CD1c-positive myeloid dendritic cell (primary cell): ENCODE measurements at regions not wholly inside any gene's neighbourhood (a gene's known extent, or its start where the extent isn't known, plus 50 kb on each side); places are given as distances from the start of the nearest gene placed in this dataset.
"Not testable (repeated sequence)": the region's sequence is repeated elsewhere in the genome, so short reads cannot be mapped to it uniquely, and the experiment has no call there.

ENCODE experiments used
- DNase-seq: peaks from one replicate; pipeline ENCODE4 v3.0.0-alpha.2; 2016; ENCODE audit errors: extremely low spot score

GRCh38 chr12:72865921-72866320 is 593.8 kb downstream of the TRHDE start:
- no peak for DNase-seq

DNA sequence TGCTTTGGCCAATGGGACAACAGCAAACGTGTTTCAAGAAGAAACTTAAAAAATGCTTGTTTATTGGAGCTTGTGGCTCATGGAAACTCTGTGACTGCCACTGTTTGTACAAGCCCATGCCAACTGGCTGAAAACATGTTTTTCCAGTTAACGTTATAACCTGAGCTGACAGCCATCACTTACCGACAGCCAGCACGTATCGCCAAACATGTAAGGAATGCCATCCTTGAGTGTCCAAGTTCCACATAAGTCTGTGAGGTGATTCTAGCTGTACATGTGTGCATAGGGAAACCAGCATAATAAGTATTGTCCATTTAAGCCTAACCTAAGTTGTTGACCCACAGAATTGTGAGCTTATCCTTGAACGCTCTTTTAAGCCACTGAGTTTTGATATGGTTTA is 596.9 kb downstream of the TRHDE start:
- DNase-seq, result no peak

GRCh38 chr12:72872238-72872887 is 600.2 kb downstream of the TRHDE start:
- DNase-seq, result no peak

GRCh38 chr12:72872996-72873395 is 600.8 kb downstream of the TRHDE start:
- DNase-seq, result no peak

GRCh38 chr12:72876092-72876491 is 603.9 kb downstream of the TRHDE start:
- no peak for DNase-seq

GRCh38 chr12:72888693-72889092 is 616.5 kb downstream of the TRHDE start:
- DNase-seq, result no peak

DNA sequence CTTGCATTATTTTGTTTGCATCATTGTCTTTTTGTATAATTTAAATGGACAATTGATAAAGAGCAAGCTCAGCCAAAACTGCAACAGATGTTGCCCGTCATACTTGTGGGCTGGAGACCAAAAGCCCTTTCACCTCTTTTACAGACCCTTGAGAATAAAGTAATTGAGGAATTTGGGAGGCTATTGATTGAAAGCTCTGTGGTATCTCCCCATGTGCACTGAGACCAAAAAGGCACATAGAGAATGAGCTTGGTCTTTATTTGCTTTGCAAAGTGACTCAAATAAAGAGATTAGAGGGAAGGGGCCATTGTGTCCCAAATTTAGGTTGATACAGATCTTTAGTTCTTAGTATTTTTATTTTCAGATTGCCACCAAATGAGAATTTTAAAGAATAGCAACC is 617.6 kb downstream of the TRHDE start:
- no peak for DNase-seq

DNA sequence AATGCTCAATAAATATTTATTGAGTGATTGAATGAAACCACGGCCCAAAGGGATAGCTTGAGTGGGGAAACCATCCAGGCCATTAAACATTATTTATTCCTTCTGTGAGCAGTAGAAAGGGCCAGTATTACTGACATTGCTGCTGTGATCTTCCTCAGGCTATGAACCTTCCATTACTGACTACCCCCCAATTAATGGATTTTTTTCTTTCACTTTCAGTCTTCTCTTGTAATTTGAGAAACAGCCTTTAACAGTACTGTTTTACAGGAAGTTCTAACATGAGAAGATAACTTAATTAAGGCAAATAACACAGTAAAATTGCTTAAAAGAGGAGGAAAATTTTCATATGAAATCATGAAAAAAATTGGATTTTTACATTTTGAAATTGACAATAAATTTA is 629.5 kb downstream of the TRHDE start:
- DNase-seq, result no peak

GRCh38 chr12:72925716-72926115 is 653.5 kb downstream of the TRHDE start:
- no peak for DNase-seq

DNA sequence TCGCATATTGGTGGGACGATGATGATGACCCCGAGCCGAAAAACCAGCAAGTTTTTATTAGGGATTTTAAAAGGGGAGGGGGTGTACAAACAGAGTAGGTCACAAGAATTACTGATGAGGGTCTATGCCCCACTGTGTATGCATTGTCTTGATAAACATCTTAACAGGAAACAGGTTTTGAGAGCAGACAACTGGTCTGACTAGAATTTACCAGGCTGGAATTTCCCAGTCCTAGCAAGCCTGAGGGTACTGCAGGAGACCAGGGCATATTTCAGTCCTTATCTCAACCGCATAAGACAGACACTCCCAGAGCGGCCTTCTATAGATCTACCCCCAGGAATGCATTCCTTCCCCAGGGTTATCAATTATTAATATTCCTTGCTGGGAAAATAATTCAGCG is 659.7 kb downstream of the TRHDE start:
- DNase-seq, result not testable (repeated sequence)

- no peak for DNase-seq
Measured at GRCh38 chr12:72937486-72937885, 665.3 kb downstream of the TRHDE start.

DNA sequence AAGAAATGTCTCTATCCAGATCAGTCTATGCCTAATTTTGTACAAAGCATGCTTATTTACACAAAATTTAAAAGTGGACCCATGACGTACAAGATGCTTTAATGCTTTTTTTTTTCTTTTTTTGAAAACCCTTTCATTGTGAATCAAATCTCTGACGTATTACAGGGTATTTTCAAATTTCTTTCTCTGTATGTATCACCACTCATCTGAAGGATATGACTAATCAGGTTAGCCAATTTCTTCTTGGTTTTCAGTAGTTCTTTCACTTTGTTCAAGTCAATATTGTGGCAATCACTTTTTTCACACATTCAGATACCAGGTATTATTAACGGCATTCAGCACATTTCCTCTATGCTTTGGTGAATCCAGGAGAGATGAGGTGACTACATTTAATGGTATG is 685.3 kb downstream of the TRHDE start:
- DNase-seq, result no peak

DNA sequence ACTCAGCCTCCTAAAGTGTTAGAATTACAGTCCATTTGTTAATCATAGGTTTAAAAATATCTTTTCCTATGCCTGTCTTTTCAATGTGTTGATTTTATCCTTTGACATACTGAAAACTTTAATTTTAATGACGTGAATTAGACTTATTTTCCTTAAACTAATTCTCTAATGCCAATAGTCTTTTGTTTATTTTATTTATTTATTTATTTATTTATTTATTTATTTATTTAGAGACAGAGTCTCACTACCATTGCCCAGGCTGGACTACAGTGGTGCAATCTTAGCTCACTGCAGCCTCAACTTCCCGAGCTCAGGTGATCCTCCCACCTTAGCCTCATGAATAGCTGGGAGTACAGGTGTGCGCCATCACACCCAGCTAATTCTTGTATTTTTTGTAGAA is 694.5 kb downstream of the TRHDE start:
- DNase-seq, result no peak

GRCh38 chr12:72974954-72975555 is 702.9 kb downstream of the TRHDE start:
- no peak for DNase-seq

GRCh38 chr12:72978999-72979398 is 706.8 kb downstream of the TRHDE start:
- no peak for DNase-seq

DNA sequence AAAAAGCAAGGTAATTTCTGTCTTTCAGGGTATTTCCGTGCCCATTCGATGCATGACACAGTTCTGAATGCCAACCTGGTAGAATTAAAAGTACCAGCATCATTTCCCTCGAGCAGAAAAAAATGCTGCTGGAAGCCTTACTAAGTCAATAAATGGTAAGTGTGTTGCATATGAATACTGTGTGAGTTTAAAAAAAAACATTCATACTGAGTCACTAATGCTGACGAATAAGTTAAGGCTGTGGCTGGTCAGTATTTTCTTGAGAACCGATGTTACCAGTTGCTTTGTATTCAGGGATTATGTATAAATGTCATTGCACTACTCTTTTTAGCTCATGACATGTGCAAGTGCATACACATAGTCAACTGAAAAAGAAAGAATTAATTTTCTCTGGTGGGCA is 710.2 kb downstream of the TRHDE start:
- no peak for DNase-seq

- no peak for DNase-seq
Measured at GRCh38 chr12:72986963-72987362, 714.8 kb downstream of the TRHDE start.

- DNase-seq, result no peak
Measured at GRCh38 chr12:72989458-72989947, 717.3 kb downstream of the TRHDE start.

DNA sequence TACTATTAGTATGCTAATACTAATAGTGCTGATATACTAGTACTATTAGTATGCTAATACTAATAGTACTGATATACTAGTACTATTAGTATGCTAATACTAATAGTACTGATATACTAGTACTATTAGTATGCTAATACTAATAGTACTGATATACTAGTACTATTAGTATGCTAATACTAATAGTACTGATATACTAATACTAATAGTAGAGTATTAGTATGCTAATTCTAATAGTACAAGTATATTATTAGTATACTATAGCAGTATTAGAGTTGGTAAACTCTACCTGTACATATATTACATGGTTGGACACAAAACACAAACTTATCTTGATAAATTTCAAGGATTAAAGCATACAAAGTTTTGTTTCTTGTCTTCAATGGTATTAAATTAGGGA is 722.9 kb downstream of the TRHDE start:
- not testable (repeated sequence) for DNase-seq

GRCh38 chr12:72995616-72996015 is 723.4 kb downstream of the TRHDE start:
- DNase-seq, result no peak

DNA sequence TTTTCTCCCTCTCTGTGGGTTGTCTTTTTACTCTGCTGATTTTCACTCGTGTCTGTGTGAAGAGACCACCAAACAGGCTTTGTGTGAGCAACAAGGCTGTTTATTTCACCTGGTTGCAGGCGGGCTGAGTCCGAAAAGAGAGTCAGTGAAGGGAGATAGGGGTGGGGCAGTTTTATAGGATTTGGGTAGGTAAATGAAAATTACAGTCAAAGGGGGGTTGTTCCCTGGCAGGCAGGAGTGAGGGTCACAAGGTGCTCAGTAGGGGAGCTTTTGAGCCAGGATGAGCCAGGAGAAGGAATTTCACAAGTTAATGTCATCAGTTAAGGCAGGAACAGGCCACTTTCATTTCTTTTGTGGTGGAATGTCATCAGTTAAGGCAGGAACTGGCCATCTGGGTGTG is 729.6 kb downstream of the TRHDE start:
- DNase-seq, result not testable (repeated sequence)

DNA sequence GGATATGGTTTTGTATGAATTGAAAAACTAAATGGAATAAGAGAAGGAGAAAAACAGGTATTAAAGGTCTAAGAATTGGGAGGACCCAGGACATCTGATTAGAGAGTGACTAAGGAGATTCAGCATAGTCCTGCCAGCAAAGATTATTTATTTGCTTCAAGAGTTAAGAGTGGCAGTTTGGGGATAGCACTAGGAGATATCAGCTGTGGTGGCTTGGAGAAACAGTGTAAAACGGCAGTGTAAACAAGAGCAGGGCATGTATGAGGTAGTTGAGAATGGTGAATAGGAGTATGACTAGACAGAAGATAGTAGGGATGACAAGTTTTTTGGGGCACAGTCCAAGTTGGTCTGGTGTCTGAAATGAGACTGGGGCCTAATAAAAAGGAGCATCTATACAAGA is 730.3 kb downstream of the TRHDE start:
- not testable (repeated sequence) for DNase-seq

GRCh38 chr12:73009138-73009834 is 737.1 kb downstream of the TRHDE start:
- DNase-seq, result not testable (repeated sequence)
